Fibroblast of the conjunctiva (primary cell): ENCODE measurements at regions not wholly inside any gene's neighbourhood (a gene's known extent, or its start where the extent isn't known, plus 50 kb on each side); places are given as distances from the start of the nearest gene placed in this dataset.
A peak's percentile ranks its signal among the peaks of the same experiment; 100 is the strongest.
"Not testable (repeated sequence)": the region's sequence is repeated elsewhere in the genome, so short reads cannot be mapped to it uniquely, and the experiment has no call there.

ENCODE experiments used
- DNase-seq: peaks from one replicate; pipeline ENCODE4 v3.0.0-alpha.2; 2010; ENCODE audit warnings: low read depth

- DNase-seq, result no peak
Measured at GRCh38 chr2:82954868-82955267, 1504.2 kb downstream of the SUCLG1 start.

GRCh38 chr2:82939211-82939610 is 1519.9 kb downstream of the SUCLG1 start:
- DNase-seq, result no peak

- DNase-seq, result not testable (repeated sequence)
Measured at GRCh38 chr2:82938321-82938845, 1520.7 kb downstream of the SUCLG1 start.

- no peak for DNase-seq
Measured at GRCh38 chr2:82913566-82913965, 1545.5 kb downstream of the SUCLG1 start.

GRCh38 chr2:82896117-82896516 is 1563.0 kb downstream of the SUCLG1 start:
- DNase-seq, result no peak

- DNase-seq, result no peak
Measured at GRCh38 chr2:82893190-82893589, 1565.9 kb downstream of the SUCLG1 start.

- DNase-seq, result no peak
Measured at GRCh38 chr2:82879803-82880202, 1579.3 kb downstream of the SUCLG1 start.

- no peak for DNase-seq
Measured at GRCh38 chr2:82875858-82876257, 1583.2 kb downstream of the SUCLG1 start.

GRCh38 chr2:82857967-82858366 is 1601.1 kb downstream of the SUCLG1 start:
- DNase-seq, result no peak

GRCh38 chr2:82853299-82853698 is 1605.8 kb downstream of the SUCLG1 start:
- DNase-seq, result no peak

GRCh38 chr2:82852787-82853186 is 1606.3 kb downstream of the SUCLG1 start:
- no peak for DNase-seq

GRCh38 chr2:82848285-82848684 is 1610.8 kb downstream of the SUCLG1 start:
- no peak for DNase-seq

- DNase-seq, result no peak
Measured at GRCh38 chr2:82839036-82839435, 1620.0 kb downstream of the SUCLG1 start.

- DNase-seq, result peak; percentile 55
Measured at GRCh38 chr2:82837588-82838304, 1621.3 kb downstream of the SUCLG1 start.

GRCh38 chr2:82834893-82835292 is 1624.2 kb downstream of the SUCLG1 start:
- DNase-seq, result no peak

GRCh38 chr2:82827426-82827825 is 1631.7 kb downstream of the SUCLG1 start:
- DNase-seq, result no peak

GRCh38 chr2:82826437-82826836 is 1632.6 kb downstream of the SUCLG1 start:
- no peak for DNase-seq

GRCh38 chr2:82825410-82826090 is 1633.5 kb downstream of the SUCLG1 start:
- no peak for DNase-seq

- no peak for DNase-seq
Measured at GRCh38 chr2:82823892-82824291, 1635.2 kb downstream of the SUCLG1 start.

- DNase-seq, result no peak
Measured at GRCh38 chr2:82819951-82820350, 1639.1 kb downstream of the SUCLG1 start.

- DNase-seq, result no peak
Measured at GRCh38 chr2:82814146-82814545, 1644.9 kb downstream of the SUCLG1 start.

- no peak for DNase-seq
Measured at GRCh38 chr2:82811946-82812345, 1647.1 kb downstream of the SUCLG1 start.

- DNase-seq, result no peak
Measured at GRCh38 chr2:82803307-82803706, 1655.8 kb downstream of the SUCLG1 start.
